Mucosa of rectum (tissue), 2 donors: ENCODE measurements at regions not wholly inside any gene's neighbourhood (a gene's known extent, or its start where the extent isn't known, plus 50 kb on each side); places are given as distances from the start of the nearest gene placed in this dataset.

Source experiments
- H3K27ac ChIP-seq, 2 donors: one replicate each; pipeline ENCODE4 v1.7.0; 2013; ENCODE audit warnings: inconsistent platforms in 2 of 2, low read depth in 2 of 2, low read length in 2 of 2
- H3K27me3 ChIP-seq, 2 donors: one replicate each; pipeline ENCODE4 v1.7.0; 2013; ENCODE audit warnings: low read length in 2 of 2; ENCODE audit not compliant: control insufficient read depth in 2 of 2, insufficient read depth in 2 of 2
- H3K36me3 ChIP-seq, 2 donors: one replicate each; pipeline ENCODE4 v1.7.0; 2013; ENCODE audit warnings: low read length in 2 of 2; ENCODE audit not compliant: control insufficient read depth in 2 of 2, insufficient read depth in 2 of 2
- H3K4me1 ChIP-seq, 2 donors: one replicate each; pipeline ENCODE4 v1.7.0; 2013; ENCODE audit warnings: low read length in 2 of 2, mild to moderate bottlenecking in 1 of 2; ENCODE audit not compliant: control insufficient read depth in 2 of 2, insufficient read depth in 2 of 2
- H3K4me3 ChIP-seq, 2 donors: one replicate each; pipeline ENCODE4 v1.7.0; 2013; ENCODE audit warnings: low read length in 2 of 2
- H3K9ac ChIP-seq, 2 donors: one replicate each; pipeline ENCODE4 v1.7.0; 2013; ENCODE audit warnings: low read length in 2 of 2, low read depth in 1 of 2, mild to moderate bottlenecking in 1 of 2
- H3K9me3 ChIP-seq, 2 donors: one replicate each; pipeline ENCODE4 v1.7.0; 2013; ENCODE audit warnings: low read length in 2 of 2; ENCODE audit not compliant: control insufficient read depth in 2 of 2
- donor health status: healthy.
- donor health status: Normal muscosa, but diverticular disease.

GRCh38 chr9:30744871-30745270 lies 1639.6 kb upstream of the ACO1 start:
- H3K27ac ChIP-seq, result no peak overlapping the region

GRCh38 chr9:30746589-30746988 lies 1637.9 kb upstream of the ACO1 start:
- Histone ChIP-seq H3K9ac (no peak overlapping the region), H3K36me3 (no peaks in the 10 kb centered on the region), H3K4me1 (no peaks in the 10 kb centered on the region), H3K9me3 (no peaks in the 10 kb centered on the region), H3K27me3 (no peaks in the 10 kb centered on the region), H3K4me3 (no peak overlapping the region), H3K27ac (no peak overlapping the region)

More at GRCh38 chr9:30744871-30745270, 1639.6 kb upstream of the ACO1 start:
- Histone ChIP-seq H3K9ac (no peak overlapping the region), H3K27me3 (no peaks in the 10 kb centered on the region), H3K36me3 (no peaks in the 10 kb centered on the region), H3K4me1 (no peaks in the 10 kb centered on the region), H3K4me3 (no peak overlapping the region), H3K9me3 (no peaks in the 10 kb centered on the region)

GRCh38 chr9:30757723-30758122 lies 1626.7 kb upstream of the ACO1 start:
- H3K9me3 ChIP-seq, result no peaks in the 10 kb centered on the region
- no peaks in the 10 kb centered on the region for H3K36me3 ChIP-seq
- H3K4me1 ChIP-seq, result no peaks in the 10 kb centered on the region
- no peak overlapping the region for H3K27ac ChIP-seq
- H3K4me3 ChIP-seq, result no peak overlapping the region
- H3K27me3 ChIP-seq, result no peaks in the 10 kb centered on the region
- no peak overlapping the region for H3K9ac ChIP-seq

GRCh38 chr9:30758726-30759446 lies 1625.6 kb upstream of the ACO1 start:
- no peak overlapping the region for H3K4me3 ChIP-seq
- H3K36me3 ChIP-seq, result no peaks in the 10 kb centered on the region
- no peak overlapping the region for H3K9ac ChIP-seq
- no peak overlapping the region for H3K27ac ChIP-seq
- H3K27me3 ChIP-seq, result no peaks in the 10 kb centered on the region
- no peaks in the 10 kb centered on the region for H3K4me1 ChIP-seq
- H3K9me3 ChIP-seq, result no peaks in the 10 kb centered on the region

GRCh38 chr9:30765318-30765717 lies 1619.1 kb upstream of the ACO1 start:
- Histone ChIP-seq H3K27me3 (no peaks in the 10 kb centered on the region), H3K4me3 (no peak overlapping the region), H3K36me3 (no peaks in the 10 kb centered on the region), H3K9ac (no peak overlapping the region), H3K27ac (no peak overlapping the region), H3K4me1 (no peaks in the 10 kb centered on the region), H3K9me3 (peaks cover 0 to 2% of the 10 kb centered on the region in 2 donors)

GRCh38 chr9:30771163-30771708 lies 1613.2 kb upstream of the ACO1 start:
- Histone ChIP-seq H3K4me3 (no peak overlapping the region), H3K27ac (no peak overlapping the region), H3K4me1 (no peaks in the 10 kb centered on the region), H3K27me3 (no peaks in the 10 kb centered on the region), H3K9me3 (no peaks in the 10 kb centered on the region), H3K9ac (no peak overlapping the region), H3K36me3 (no peaks in the 10 kb centered on the region)

- Histone ChIP-seq H3K4me1 (no peaks in the 10 kb centered on the region), H3K27ac (no peak overlapping the region), H3K9me3 (no peaks in the 10 kb centered on the region), H3K36me3 (no peaks in the 10 kb centered on the region), H3K9ac (no peak overlapping the region), H3K27me3 (no peaks in the 10 kb centered on the region), H3K4me3 (no peak overlapping the region)
Measured at GRCh38 chr9:30771760-30772159, 1612.7 kb upstream of the ACO1 start.

GRCh38 chr9:30773427-30773826 lies 1611.0 kb upstream of the ACO1 start:
- H3K4me3 ChIP-seq, result no peak overlapping the region
- no peaks in the 10 kb centered on the region for H3K27me3 ChIP-seq

GRCh38 chr9:30774326-30774725 lies 1610.1 kb upstream of the ACO1 start:
- H3K9ac ChIP-seq, result no peak overlapping the region
- no peak overlapping the region for H3K4me3 ChIP-seq

More at GRCh38 chr9:30773427-30773826, 1611.0 kb upstream of the ACO1 start:
- H3K4me1 ChIP-seq, result no peaks in the 10 kb centered on the region
- no peaks in the 10 kb centered on the region for H3K9me3 ChIP-seq
- no peaks in the 10 kb centered on the region for H3K36me3 ChIP-seq
- no peak overlapping the region for H3K9ac ChIP-seq
- H3K27ac ChIP-seq, result no peak overlapping the region

GRCh38 chr9:30775236-30775635 lies 1609.2 kb upstream of the ACO1 start:
- H3K9ac ChIP-seq, result no peak overlapping the region
- no peaks in the 10 kb centered on the region for H3K36me3 ChIP-seq
- no peak overlapping the region for H3K4me3 ChIP-seq
- H3K9me3 ChIP-seq, result peaks cover 0 to 3% of the 10 kb centered on the region in 2 donors
- no peaks in the 10 kb centered on the region for H3K27me3 ChIP-seq
- no peak overlapping the region for H3K27ac ChIP-seq
- H3K4me1 ChIP-seq, result no peaks in the 10 kb centered on the region

More at GRCh38 chr9:30774326-30774725, 1610.1 kb upstream of the ACO1 start:
- Histone ChIP-seq H3K4me1 (no peaks in the 10 kb centered on the region), H3K9me3 (peaks cover 0 to under 1% of the 10 kb centered on the region in 2 donors), H3K27me3 (no peaks in the 10 kb centered on the region), H3K36me3 (no peaks in the 10 kb centered on the region), H3K27ac (no peak overlapping the region)
